ENCODE measurements at regions not wholly inside any gene's neighbourhood (a gene's known extent, or its start where the extent isn't known, plus 50 kb on each side); places are given as distances from the start of the nearest gene placed in this dataset.

DNA sequence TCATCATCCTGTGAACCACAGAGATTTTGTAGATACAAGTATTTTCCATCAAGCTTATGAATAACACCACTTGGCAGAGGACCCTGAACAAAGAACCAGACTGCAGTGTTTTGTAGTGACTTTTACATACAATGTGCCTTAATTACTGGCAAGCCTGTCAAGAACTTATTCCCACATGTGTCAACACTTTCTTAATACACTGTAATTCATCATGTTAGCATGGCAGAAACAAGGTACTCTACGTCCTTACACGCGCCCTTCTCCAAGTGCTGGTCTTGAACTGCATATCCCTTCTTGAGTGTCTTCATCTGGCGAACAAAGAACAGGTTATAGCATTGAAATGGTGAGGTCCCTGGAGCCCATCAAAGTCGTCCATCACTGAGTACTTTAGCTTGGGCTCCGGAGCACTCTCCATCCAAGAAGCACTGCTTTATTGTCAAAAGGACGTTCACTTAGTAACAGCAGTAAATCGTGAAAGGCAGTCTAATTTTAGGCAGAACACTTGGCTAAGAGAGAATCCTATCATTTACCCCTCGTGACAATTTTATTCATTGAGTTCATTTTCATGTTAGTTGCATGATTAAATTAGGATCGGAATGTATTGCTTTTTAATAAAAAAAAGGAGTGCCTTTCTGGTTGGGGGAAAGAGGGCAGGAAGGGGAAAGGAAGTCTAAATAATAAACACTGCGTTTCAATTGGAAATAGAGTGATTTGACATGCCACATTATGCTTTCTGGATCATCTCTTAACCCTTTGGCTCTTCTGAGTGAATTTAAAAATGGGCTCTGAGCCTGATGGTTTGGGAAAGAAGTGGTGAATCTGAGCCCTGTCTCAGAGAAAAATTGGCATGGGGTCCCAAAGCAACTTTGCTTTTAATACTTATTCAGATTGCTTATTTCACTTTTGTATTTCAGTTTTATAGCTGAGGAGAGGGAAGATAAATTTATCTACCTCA lies 376.1 kb downstream of the DLEU7 start:
- TF ChIP-seq CTCF (conservative IDR thresholded peaks at IDR 0.05) (no peak), EZH2 (IDR thresholded peaks at IDR 0.05; ENCODE audit: low read depth) (no peak)

Data from PC-9 (cell line).